ENCODE measurements at regions not wholly inside any gene's neighbourhood (a gene's known extent, or its start where the extent isn't known, plus 50 kb on each side); places are given as distances from the start of the nearest gene placed in this dataset.
"Not testable (repeated sequence)": the region's sequence is repeated elsewhere in the genome, so short reads cannot be mapped to it uniquely, and the experiment has no call there.

DNA sequence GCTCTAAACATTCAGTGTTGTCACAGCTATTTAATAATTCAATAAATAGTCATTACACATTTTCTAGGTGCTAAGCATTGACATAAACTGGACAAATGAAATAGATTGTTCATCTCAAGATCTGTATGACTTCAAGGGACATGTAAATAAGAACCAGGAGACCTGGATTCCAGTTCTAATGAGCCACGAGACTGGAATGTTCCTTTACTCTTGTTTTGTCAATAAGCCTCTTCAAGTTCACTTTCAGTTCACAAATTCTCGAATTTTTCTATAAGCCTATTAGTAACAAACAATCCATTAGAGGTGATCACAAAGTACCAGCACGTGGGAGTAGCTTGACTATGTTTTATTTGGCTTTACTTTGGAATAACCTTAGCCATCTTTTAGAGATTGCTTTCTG, 514.0 kb upstream of the SMIM31 start:
- DNase-seq, result no peak

DNA sequence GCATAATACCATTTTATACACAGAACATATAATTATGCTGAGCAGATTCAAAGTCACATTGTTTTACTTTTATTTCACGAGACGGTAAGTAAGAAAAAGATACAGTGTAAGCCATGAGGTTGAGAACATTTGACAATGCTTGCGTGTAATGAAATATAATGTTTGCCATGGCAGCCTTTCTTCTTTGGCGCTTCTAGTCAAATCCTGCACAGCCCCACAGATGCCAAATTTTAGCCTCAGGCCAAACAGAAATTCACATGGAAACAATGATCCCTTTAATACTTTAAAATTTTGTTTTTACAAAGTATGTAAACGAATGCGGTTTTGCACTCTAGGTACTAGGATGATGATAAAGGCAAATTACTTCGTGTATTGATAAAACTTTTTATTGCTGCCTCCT, 502.7 kb upstream of the SMIM31 start:
- DNase-seq, result no peak

DNA sequence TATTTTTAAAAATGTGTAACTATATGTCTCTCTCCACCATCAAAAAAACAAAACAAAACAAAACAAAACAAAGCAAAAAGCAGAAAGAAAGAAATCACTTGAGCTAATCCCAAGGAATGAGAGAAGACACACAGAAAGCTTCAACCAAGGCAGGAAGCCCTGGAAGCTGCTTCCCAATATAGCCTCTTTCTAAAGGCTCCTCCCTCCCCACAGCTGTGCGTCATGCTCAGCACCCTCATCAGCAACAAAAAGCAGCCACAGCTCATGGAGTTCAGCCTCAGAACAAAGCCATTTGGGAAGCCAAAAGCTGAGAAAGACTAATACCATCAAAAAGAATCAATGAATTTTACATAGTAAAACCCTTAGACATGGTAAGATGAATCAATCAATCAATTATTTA, 501.6 kb upstream of the SMIM31 start:
- no peak for DNase-seq

DNA sequence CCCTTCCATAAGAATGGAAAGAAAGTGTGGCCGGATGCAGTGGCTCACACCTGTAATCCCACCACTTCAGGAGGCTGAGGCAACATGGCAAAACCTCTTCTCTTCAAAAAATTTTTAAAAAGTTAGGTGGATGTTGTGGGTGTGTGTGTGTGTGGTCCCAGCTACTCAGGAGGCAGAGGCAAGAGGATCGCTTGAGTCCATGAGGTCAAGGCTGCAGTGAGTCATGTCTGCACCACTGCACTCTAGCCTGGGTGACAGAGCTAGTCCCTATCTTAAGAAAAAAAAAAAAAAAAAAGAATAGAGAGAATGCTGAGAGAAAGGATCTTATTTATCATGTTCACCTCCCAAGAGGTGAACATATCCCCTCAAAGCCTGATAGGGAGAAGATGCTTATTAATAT, 492.1 kb upstream of the SMIM31 start:
- no peak for DNase-seq

DNA sequence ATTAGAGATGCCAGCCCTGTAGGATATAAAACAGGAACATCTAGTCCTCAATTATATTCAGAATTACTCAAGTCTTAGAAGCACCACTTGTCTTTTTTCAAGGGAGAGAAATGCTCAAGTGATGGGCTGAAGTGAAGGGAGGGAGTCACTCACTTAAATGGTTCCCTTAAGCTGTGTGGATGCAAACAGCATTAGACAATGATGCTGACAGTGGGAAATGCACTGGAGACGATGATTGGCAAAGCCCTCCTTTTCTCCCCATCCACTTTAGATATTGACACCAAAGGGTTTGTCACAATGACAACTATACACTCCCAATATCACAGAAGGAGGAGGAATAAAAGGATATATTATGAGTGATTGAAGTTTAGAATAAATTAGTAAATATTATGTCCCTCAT, 491.4 kb upstream of the SMIM31 start:
- DNase-seq, result not testable (repeated sequence)

DNA sequence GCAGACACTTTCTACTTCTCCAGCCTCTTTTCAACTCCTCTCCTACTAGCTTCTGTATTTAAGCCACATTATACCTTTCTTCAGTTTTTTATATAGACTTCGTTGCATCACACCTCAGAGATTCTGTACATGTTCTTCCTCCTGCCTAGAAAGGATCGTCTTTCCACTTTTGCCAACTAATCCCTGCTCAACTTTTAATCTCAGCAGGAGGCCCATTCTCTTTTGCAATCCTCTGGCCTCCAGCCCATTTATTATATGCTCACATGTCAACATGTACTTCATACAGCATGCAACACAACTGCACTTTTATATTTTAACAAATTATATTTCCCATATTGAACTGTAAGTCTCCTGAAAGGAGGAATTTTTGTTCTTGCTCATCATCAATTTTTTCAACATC, 476.5 kb upstream of the SMIM31 start:
- not testable (repeated sequence) for DNase-seq

DNA sequence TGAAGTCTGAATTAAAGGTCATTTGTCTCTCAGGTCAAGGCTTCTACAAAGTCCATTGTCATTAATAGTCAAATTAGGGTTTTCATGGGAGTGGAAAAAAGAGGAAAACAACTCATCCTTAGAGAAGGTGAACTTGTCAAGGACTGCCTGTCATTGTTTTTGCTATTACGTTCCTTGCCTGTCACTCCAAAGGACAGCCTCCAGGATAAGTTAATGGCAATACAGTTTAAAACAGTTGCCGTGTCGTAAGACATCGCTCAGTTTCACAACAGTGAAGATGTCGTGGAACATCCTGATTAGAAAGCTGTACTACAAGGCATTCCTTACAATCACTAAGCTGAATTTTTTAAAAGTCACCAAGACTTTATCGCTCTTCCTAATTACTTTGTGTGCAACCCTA, 466.8 kb upstream of the SMIM31 start:
- no peak for DNase-seq

DNA sequence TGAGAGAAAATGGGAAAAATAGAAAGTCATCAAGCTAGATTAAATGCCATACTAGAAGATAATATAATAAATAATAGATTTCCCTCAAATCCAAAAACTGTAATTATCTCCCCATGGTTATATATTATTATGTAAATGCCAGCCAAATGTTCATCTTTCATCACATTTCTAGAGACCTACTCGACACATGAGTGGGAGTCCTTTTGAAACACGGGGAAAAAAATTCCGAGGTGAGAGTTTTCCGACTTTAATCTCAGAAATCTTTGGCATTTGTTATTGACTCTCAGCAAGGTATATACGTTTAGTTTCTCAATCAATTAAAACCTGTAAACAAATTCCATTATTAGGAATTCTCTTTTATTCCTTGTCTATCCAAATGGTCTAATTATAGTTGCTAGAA, 465.4 kb upstream of the SMIM31 start:
- no peak for DNase-seq

DNA sequence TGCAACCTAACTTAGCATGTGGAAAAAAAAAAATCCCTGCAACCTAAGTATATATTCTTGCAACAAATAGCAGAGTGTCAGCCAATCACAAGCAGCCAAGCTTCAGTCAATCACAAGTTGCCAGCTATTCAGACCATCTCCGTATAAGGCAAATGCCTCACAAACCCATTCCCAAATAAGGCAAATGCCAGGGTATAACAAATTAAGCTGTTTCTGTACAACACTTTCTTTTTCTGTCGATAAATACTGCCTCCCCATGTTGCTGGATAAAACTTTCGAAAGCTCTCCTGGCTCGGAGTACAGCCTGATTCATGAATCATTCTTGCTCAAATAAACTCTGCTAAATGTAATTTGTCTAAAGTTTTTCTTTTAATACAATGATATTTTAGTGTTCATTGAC, 460.7 kb upstream of the SMIM31 start:
- DNase-seq, result no peak

DNA sequence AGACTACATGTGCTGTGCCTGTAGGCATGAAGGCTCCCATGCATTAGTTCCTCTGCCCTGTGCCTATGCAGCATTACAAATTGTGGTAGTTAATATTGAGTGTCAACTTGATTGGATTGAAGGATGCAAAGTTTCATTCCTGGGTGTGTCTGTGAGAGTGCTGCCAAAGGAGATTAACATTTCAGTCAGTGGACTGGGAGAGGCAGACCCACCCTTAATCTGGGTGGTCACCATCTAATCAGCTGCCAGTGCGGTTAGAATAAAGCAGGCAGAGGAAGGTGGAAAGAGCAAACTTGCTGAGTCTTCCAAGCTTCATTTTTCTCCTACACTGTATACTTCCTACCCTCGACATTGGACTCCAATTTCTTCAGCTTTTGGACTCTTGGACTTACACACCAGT, 460.2 kb upstream of the SMIM31 start:
- no peak for DNase-seq

DNA sequence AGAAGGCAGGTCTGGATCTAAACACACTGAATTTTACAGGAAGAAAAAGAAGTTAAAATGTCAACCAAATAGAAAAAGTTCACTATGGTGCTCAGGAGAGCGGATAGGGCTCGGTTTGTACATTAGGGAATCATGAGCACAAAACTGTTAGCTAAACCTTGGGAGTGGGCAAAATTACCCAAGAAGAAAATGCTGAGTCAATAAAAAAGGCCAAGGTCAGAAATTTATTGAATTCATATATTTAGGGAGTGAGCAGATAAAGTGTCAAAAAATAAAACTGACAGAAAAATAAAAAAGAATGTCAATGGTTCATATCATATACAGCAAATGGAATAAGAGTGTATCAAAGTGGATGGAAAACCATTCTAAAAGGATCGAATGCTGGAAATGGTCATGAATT, 452.5 kb upstream of the SMIM31 start:
- no peak for DNase-seq

DNA sequence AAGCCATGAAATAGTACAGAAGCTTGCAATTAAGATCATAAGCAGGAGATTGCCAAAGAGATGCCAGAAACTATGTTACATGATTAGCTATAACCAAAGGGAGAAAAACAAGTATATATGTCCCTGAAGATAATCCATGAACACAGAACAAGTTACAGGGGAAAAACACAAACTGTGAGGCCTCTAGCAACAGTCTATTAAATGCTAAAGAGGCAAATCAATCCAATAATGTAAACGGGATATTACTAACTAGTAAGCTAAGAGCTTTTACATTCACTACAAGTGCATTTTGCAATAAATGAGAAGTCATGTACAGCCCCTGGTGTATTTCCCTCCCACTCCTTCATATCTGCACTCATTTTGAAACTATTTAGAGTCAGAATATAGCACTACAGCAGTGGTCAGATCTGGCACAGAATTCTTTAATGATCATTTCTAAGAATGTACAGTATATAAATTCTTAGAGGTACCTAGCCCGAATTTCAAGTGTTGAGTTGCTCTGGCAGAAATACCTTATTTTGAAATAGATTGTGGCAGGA, 449.8 kb upstream of the SMIM31 start:
- DNase-seq, result no peak

DNA sequence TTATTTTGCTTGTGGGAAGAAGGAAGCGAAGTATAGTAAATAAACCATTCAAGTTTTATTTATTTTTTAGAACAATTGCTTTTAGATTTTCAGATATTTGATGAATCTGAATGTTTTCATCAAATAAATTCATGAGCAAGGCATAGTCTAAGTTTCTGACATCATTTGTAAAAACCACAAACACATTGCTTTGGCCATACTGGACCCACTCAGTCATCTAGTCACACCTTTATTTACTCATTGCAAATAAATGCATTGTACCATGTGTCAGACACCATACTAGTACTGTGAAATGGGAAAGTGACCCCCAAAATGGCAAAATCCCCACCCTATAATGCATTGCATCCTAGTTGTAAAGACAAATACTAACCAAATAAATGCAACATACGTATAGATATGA, 449.1 kb upstream of the SMIM31 start:
- DNase-seq, result no peak

DNA sequence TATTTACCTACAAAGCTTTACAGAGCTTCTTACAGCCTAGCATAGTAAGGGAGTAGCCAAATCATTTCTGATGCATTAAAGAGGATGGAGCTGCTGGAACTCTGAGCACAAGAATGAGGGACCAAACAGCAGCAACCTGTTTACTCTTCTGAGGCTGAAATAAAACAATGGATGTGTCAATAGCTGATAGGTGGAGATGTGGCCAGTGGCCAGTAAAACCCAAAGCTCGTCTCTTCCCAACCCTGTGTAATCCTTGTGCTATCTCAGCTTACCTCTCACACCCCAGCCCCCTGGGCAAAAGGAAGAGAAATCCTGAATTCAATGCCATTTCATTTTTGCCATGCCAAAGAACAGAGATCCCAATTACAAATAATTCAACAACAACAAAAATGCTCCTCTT, 446.7 kb upstream of the SMIM31 start:
- DNase-seq, result no peak

DNA sequence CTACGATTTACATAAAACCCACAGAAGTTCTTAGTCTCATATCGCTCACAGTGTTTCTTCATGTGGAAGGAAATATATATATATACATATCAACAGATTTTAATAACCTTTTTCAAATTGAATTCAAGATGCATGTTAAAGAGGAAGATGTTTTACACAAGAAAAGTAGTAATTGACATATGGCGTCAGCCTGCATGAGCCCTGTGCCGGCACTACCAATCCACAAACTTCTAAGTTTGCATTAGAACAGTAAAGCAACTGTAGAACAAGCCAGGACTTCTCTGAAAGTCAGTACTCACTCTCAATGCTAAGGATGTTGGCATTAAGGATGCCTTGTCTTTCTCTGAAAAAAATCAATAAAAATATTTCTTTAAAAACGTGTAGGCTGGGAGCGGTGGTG, 441.3 kb upstream of the SMIM31 start:
- DNase-seq, result no peak

DNA sequence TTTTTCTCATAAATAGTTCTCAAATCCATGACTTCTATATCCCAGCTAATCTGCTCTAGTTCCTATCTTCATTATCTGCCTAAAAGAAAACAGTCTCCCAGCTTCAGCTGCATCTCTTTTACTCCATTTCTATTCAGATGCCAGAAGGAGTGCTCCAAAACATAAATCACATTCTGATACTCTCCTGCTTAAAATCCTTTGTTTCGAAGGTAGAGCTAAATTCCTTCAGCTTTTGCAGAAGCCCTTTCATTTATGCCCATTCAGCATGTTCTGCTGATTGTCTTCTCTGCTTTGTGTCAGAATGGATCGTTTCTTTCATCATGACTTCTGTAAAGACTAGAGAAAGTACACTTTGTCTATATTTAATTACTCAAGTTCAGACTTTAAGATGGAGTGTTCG, 440.1 kb upstream of the SMIM31 start:
- DNase-seq, result no peak

DNA sequence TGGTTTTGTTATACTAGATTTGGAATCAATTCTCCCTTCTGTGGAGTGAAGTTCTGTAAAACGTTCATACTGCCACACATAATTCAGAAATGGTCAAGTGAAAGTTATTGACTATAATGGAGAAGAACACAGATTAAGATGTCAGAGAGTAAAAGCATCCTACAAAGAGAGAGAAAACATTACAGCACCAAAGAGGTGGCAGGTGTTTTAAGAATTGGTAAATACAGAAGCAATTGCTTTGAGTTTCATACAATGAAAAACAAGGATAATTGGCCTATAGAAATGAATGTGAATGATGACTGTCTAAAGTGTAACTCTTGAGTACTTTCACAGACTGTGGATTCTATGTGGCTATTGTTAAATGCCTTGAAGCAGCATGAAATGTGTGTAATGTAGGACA, 435.6 kb upstream of the SMIM31 start:
- DNase-seq, result no peak

DNA sequence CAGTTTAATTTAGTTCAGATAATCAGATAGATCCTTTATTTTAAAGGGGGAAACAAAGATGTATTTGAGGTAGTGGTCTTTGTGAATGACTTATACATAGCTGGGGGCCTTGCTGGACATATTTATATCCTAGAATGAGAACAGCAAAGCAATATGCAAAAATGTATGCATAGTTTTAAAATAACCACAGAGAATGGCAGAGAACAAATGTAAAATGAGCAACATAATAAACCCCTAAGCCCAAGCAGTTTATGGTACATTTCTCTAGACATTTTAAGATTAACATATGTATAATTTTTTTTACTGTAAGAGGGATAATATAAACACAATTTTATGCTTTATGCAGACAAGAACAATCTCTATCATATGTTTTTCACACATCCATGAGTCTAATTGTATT, 434.2 kb upstream of the SMIM31 start:
- DNase-seq, result no peak

DNA sequence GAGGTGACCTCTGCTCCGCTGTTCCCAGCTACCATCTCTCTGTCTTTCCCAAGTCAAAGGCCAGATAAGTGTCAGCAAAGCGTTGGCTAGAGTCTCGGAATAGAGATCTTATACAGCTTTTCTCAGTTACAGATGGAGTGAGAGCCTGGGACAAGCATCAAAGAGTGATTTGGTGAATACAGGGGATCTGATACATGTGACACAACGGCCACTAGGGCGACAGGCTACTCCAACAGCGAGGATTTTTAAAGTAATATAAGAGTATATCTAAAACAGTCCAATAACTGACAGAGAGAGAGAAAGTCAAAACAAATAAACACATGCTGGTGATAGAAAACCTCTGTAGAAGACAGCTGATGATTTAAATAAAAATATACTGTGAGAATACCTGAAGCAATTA, 433.1 kb upstream of the SMIM31 start:
- DNase-seq, result no peak

DNA sequence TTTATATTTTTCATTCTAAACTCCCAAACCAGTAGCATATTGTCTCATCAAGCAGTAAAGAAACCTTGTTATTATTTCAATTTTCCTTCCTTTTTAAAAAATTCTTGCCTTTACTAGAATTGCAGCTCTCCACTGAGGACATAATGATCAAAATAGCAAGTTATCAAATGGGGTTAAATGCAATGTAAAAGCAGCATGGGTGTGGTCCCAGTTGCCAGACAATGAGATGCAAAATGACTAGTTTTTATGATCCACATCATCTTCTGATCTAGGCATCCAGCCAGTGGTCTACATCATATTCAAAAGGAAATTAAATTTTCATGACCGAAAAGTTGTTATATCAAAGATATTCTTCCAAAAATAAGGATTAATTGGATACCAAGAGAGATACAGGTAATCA, 427.9 kb upstream of the SMIM31 start:
- no peak for DNase-seq

DNA sequence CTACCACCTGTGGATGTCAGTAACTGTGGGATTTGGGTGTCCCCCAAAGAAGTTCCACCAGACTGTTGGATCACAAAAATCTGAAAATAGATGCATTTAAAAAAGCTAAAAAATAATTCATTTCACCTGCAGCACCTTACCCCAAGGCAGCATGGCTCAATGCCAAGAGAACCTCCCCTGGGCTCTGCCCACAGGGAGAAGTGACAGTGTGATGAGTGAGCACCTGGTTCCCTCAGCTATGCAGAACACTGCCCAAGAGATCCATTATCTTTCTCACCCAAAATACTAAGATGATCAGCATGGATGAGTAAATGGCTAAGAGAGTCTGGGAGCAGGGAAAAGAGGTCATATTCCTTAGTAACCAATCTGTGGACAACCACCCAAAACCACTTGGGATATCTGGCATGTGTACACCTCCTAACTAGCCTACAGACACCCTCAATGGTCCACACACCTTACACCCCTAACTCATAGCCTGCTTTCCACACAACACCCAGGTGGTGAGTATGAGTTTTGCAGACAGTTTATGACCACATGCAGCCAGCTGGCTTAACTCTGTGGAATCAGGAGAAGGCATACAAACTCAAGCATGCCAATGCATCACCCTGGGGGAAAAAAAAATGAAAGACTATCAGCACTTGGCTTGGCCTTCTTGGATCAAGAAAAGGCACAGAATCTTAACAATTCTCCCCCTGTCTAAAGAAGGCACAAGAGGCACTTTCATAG, 416.5 kb upstream of the SMIM31 start:
- no peak for DNase-seq

DNA sequence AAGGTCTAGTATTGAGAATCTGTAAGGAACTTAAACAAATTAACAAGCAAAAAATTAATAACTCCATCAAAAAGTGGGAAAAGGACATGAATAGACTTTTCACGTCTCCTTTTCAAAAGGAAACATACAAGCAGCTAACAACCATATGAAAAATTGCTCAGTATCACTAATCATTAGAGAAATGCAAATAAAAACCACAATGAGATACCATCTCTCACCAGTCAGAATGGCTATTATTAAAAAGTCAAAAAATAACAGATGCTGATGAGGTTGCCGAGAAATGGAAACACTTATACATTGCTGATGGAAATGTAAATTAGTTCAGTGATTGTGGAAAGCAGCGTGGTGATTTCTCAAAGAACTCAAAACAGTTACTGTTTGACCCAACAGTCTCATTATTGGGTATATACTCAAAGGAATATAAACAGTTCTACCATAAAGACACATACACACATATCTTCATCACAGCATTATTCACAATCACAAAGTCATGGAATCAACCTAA, 410.4 kb upstream of the SMIM31 start:
- no peak for DNase-seq

DNA sequence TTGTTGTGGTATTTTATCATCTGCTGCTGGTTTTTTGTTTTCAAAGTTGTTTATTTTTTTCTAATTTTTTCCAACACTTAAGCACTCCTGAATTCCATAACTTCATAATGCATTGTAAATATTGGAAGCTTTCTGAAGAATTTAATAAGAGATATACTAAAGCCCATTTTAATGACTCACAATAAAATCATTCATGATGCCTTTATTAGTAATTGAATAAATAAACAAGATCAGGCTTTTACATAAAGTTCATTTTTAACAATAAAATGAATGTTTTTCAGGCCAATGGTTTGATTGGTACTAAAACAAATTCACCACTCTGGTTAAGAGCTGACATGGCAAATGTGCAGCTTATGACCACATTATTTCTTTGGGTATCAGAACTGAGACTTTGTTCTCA, 408.2 kb upstream of the SMIM31 start:
- DNase-seq, result no peak

DNA sequence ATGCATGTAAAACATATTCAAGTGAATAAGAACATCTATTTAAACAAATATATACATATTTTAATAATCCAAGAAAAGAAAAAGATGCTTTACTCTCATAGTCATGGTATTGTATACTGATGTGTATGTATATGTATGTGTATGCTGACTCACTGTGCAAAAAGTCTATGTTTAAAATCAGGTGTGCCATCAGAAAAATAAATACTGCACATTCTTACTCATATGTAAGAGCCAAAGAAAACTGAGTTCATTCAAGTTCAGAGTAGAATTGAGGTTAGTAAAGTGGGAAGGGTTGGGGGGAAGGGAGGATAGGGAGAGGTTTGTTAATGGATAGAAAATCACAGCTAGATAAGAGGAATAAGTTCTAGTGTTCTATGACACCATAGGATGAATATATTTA, 403.9 kb upstream of the SMIM31 start:
- no peak for DNase-seq

DNA sequence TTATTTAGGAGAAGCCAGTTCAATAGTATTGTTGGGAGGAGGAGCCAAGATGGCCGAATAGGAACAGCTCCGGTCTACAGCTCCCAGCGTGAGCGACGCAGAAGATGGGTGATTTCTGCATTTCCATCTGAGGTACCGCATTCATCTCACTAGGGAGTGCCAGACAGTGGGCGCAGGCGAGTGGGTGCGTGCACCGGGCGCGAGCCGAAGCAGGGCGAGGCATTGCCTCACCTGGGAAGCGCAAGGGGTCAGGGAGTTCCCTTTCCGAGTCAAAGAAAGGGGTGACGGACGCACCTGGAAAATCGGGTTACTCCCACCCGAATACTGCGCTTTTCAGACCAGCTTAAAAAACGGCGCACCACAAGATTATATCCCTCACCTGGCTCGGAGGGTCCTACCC, 403.2 kb upstream of the SMIM31 start:
- DNase-seq, result not testable (repeated sequence)

All from activated naive CD4-positive, alpha-beta T cell (primary cell).